ENCODE measurements at regions not wholly inside any gene's neighbourhood (a gene's known extent, or its start where the extent isn't known, plus 50 kb on each side); places are given as distances from the start of the nearest gene placed in this dataset.

GRCh38 chr15:93570527-93570926, 481.5 kb upstream of the RGMA start:
- TF ChIP-seq CTCF (conservative IDR thresholded peaks at IDR 0.05; ENCODE audit: low read length) (no peak), EZH2phosphoT487 (IDR thresholded peaks at IDR 0.05; ENCODE audit: borderline replicate concordance) (no peak)

All from Loucy (cell line).